ENCODE measurements at regions not wholly inside any gene's neighbourhood (a gene's known extent, or its start where the extent isn't known, plus 50 kb on each side); places are given as distances from the start of the nearest gene placed in this dataset.
"Not testable (repeated sequence)": the region's sequence is repeated elsewhere in the genome, so short reads cannot be mapped to it uniquely, and the experiment has no call there.

DNA sequence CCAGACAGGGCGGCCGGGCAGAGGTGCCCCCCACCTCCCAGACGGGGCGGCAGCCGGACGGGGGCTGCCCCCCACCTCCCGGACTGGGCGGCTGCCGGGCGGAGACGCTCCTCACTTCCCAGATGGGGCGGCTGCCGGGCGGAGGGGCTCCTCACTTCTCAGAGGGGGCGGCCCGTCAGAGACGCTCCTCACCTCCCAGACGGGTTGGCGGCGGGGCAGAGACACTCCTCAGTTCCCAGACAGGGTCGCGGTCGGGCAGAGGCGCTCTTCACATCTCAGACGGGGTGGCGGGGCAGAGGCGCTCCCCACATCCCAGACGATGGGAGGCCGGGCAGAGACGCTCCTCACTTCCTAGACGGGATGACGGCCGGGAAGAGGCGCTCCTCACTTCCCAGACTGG, 68.5 kb upstream of the GPC4 start:
- H3K27ac Mint-ChIP-seq (ENCODE audit: unreplicated experiment); H3K4me3 ChIP-seq (ENCODE audit: low read depth, low read length); DNase-seq; H3K4me1 ChIP-seq; H3K9me3 ChIP-seq; intact Hi-C loops (cut with micrococcal nuclease; ENCODE audit: unreplicated experiment); H3K27me3 ChIP-seq (replicated peaks; ENCODE audit: control insufficient read depth, insufficient read depth, low read length); H3K4me1 Mint-ChIP-seq (ENCODE audit: low read depth, unreplicated experiment); H3K36me3 Mint-ChIP-seq (ENCODE audit: insufficient read depth, unreplicated experiment); H3K36me3 ChIP-seq (ENCODE audit: control insufficient read depth, insufficient read depth, low read length); BruUV-seq (replicated peaks); H3K9me3 Mint-ChIP-seq (ENCODE audit: unreplicated experiment); H3K27me3 Mint-ChIP-seq (ENCODE audit: insufficient read depth, unreplicated experiment); CTCF ChIA-PET; H3K4me3 Mint-ChIP-seq (ENCODE audit: unreplicated experiment); POLR2A ChIA-PET: not testable (repeated sequence)

GRCh38 chrX:133482056-133482952, 67.0 kb upstream of the GPC4 start:
- Histone ChIP-seq H3K27me3 (replicated peaks; ENCODE audit: control insufficient read depth, insufficient read depth, low read length) (no peaks in the 10 kb centered on the region), H3K9me3 (no peaks in the 10 kb centered on the region), H3K4me3 (ENCODE audit: low read depth, low read length) (no peak overlapping the region), H3K36me3 (ENCODE audit: control insufficient read depth, insufficient read depth, low read length) (no peaks in the 10 kb centered on the region), H3K4me1 (no peaks in the 10 kb centered on the region)
- TF ChIP-seq, protein P1, sequence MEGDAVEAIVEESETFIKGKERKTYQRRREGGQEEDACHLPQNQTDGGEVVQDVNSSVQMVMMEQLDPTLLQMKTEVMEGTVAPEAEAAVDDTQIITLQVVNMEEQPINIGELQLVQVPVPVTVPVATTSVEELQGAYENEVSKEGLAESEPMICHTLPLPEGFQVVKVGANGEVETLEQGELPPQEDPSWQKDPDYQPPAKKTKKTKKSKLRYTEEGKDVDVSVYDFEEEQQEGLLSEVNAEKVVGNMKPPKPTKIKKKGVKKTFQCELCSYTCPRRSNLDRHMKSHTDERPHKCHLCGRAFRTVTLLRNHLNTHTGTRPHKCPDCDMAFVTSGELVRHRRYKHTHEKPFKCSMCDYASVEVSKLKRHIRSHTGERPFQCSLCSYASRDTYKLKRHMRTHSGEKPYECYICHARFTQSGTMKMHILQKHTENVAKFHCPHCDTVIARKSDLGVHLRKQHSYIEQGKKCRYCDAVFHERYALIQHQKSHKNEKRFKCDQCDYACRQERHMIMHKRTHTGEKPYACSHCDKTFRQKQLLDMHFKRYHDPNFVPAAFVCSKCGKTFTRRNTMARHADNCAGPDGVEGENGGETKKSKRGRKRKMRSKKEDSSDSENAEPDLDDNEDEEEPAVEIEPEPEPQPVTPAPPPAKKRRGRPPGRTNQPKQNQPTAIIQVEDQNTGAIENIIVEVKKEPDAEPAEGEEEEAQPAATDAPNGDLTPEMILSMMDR (IDR thresholded peaks at IDR 0.05; ENCODE audit: insufficient read depth in 1 of 2, low read depth in 1 of 2, low read length in 1 of 2, severe bottlenecking in 1 of 2, unreplicated experiment in 1 of 2) = no peak
- BruUV-seq (replicated peaks) = no TSS peak
- H3K4me3 Mint-ChIP-seq (ENCODE audit: unreplicated experiment) = no peak overlapping the region
- DNase-seq = no peak
- no peaks in the 10 kb centered on the region for H3K36me3 Mint-ChIP-seq (ENCODE audit: insufficient read depth, unreplicated experiment)
- ChIA-PET CTCF (no interaction called here), POLR2A (no interaction called here)
- no peaks in the 10 kb centered on the region for H3K27me3 Mint-ChIP-seq (ENCODE audit: insufficient read depth, unreplicated experiment)
- H3K9me3 Mint-ChIP-seq (ENCODE audit: unreplicated experiment) = peaks cover 10% of the 10 kb centered on the region
- H3K27ac Mint-ChIP-seq (ENCODE audit: unreplicated experiment) = no peak overlapping the region
- no peaks in the 10 kb centered on the region for H3K4me1 Mint-ChIP-seq (ENCODE audit: low read depth, unreplicated experiment)
- intact Hi-C loops (cut with micrococcal nuclease; ENCODE audit: unreplicated experiment) = no loop called here

DNA sequence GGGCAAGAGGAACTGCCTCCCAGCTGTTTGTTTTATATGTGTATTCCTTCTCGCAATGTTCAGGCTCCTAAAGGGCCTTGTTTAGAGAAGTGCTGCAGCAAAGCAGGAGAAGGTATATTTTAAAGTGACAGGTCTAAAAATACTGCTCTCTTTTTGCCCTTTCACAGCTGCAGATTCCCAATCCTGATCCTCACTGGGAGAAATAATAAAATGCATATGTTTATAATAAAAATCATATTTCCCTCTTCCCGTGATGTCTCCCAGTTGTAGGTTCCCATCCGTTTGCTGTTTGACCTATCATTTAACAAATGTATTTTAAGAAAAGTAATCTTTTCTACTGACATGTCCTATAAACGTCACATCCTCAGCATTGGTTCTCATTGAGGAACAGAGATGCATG, 62.7 kb upstream of the GPC4 start:
- Histone ChIP-seq H3K9me3 (no peaks in the 10 kb centered on the region), H3K4me3 (ENCODE audit: low read depth, low read length) (no peak overlapping the region), H3K27me3 (replicated peaks; ENCODE audit: control insufficient read depth, insufficient read depth, low read length) (no peaks in the 10 kb centered on the region), H3K36me3 (ENCODE audit: control insufficient read depth, insufficient read depth, low read length) (no peaks in the 10 kb centered on the region), H3K4me1 (no peaks in the 10 kb centered on the region)
- H3K9me3 Mint-ChIP-seq (ENCODE audit: unreplicated experiment) = peaks cover 10% of the 10 kb centered on the region
- no peak overlapping the region for H3K4me3 Mint-ChIP-seq (ENCODE audit: unreplicated experiment)
- no peaks in the 10 kb centered on the region for H3K36me3 Mint-ChIP-seq (ENCODE audit: insufficient read depth, unreplicated experiment)
- TF ChIP-seq, protein P1 (IDR thresholded peaks at IDR 0.05; ENCODE audit: insufficient read depth in 1 of 2, low read depth in 1 of 2, low read length in 1 of 2, severe bottlenecking in 1 of 2, unreplicated experiment in 1 of 2) = no peak
- no peak for DNase-seq
- ChIA-PET POLR2A (no interaction called here), CTCF (no interaction called here)
- BruUV-seq (replicated peaks) = no TSS peak
- H3K27me3 Mint-ChIP-seq (ENCODE audit: insufficient read depth, unreplicated experiment) = peaks cover 5% of the 10 kb centered on the region
- intact Hi-C loops (cut with micrococcal nuclease; ENCODE audit: unreplicated experiment) = no loop called here
- H3K27ac Mint-ChIP-seq (ENCODE audit: unreplicated experiment) = no peak overlapping the region
- no peaks in the 10 kb centered on the region for H3K4me1 Mint-ChIP-seq (ENCODE audit: low read depth, unreplicated experiment)

Measured in Caco-2 (cell line).